ENCODE measurements at regions not wholly inside any gene's neighbourhood (a gene's known extent, or its start where the extent isn't known, plus 50 kb on each side); places are given as distances from the start of the nearest gene placed in this dataset.

GRCh38 chr1:177648731-177649265 lies 321.1 kb downstream of the SEC16B start:
- H3K27me3 ChIP-seq (ENCODE audit: insufficient read depth, low read depth): no peaks in the 10 kb centered on the region
- H3K27ac ChIP-seq: no peak overlapping the region
- H3K4me2 ChIP-seq: no peak overlapping the region
- no peaks in the 10 kb centered on the region for H4K20me1 ChIP-seq (ENCODE audit: insufficient read depth)
- no peak overlapping the region for H2AFZ ChIP-seq (ENCODE audit: low read depth)
- TF ChIP-seq CTCF (conservative IDR thresholded peaks at IDR 0.05; ENCODE audit: low read depth, low read length): no peak
- H3K79me2 ChIP-seq (ENCODE audit: insufficient read depth, low read depth): no peaks in the 10 kb centered on the region
- no peak overlapping the region for H3K9ac ChIP-seq
- no peaks in the 10 kb centered on the region for H3K4me1 ChIP-seq (ENCODE audit: low read depth, poor library complexity, severe bottlenecking)
- no peaks in the 10 kb centered on the region for H3K36me3 ChIP-seq (ENCODE audit: insufficient read depth)
- H3K4me3 ChIP-seq (IDR thresholded peaks at IDR 0.05; ENCODE audit: insufficient read depth, low read depth, low read length): no peak overlapping the region

DNA sequence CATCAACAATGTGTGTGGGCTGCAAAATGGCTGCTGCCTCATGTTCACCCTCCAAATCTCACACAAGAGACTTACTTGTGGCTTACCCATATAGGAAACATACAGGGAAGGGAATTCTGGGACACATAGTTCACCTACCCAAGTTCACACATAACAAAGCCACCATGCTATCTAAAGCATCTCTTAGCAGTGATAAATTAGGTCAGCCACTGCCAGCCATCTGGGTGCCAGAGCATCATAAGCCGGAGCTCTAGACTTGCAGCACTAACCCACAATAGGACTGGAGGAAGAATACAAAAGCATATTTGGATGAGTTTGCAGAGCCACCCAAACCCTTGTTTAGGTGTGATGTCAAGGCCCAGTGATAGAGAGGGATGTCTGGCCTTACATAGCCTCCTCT lies 321.7 kb downstream of the SEC16B start:
- Histone ChIP-seq H3K79me2 (ENCODE audit: insufficient read depth, low read depth) (no peaks in the 10 kb centered on the region), H3K4me2 (no peak overlapping the region), H3K4me3 (IDR thresholded peaks at IDR 0.05; ENCODE audit: insufficient read depth, low read depth, low read length) (no peak overlapping the region), H3K27ac (no peak overlapping the region), H3K36me3 (ENCODE audit: insufficient read depth) (no peaks in the 10 kb centered on the region), H2AFZ (ENCODE audit: low read depth) (no peak overlapping the region), H3K27me3 (ENCODE audit: insufficient read depth, low read depth) (no peaks in the 10 kb centered on the region), H3K9ac (no peak overlapping the region), H4K20me1 (ENCODE audit: insufficient read depth) (no peaks in the 10 kb centered on the region), H3K4me1 (ENCODE audit: low read depth, poor library complexity, severe bottlenecking) (no peaks in the 10 kb centered on the region)
- no peak for TF ChIP-seq CTCF (conservative IDR thresholded peaks at IDR 0.05; ENCODE audit: low read depth, low read length)

DNA sequence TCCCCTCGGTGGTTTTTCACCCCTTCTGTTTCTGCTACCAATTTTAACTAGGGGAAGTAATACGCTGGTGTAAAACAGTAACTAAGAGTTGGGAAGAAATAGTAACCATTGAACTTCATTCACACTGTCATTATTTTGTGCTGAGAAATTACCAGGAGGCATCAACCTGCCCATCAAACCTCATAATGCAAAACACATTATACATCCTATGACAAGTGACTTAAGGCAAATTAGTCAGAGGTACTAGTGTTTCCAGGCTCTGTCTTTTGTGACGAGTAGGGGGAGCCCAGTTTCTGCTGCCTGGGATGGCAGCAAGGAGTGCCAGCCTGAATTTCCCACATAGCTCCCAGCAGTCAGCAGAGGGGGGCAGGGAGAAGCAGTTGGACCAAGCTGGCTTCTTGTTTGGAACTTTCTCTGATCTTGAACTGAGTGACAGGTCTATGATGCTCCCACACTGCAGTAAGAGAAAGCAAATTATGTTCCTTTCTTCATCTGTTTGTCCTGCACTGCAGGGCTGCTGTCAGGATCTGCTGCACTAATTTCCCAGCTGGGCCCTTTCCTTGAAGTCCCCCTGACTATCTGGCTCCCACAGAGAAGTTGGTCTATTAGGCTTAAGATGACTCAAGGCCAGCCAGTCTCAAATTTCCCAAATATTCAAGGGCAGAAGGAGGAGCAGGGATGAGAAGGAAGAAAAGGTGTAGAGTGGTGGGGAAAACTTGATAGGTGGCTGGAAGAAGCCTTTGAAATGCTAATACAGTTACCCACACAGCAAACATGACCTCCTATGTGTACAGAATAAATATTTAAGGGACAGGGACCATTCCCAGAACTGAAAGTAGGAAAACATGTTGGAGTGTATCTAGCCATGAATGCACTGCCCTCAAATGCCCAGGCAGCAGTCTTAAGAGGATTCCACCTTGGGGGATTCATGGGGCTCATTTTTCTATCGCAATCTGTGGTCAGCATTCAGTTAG lies 322.8 kb downstream of the SEC16B start:
- no peaks in the 10 kb centered on the region for H4K20me1 ChIP-seq (ENCODE audit: insufficient read depth)
- H3K4me2 ChIP-seq: no peak overlapping the region
- no peak overlapping the region for H3K4me3 ChIP-seq (IDR thresholded peaks at IDR 0.05; ENCODE audit: insufficient read depth, low read depth, low read length)
- no peaks in the 10 kb centered on the region for H3K27me3 ChIP-seq (ENCODE audit: insufficient read depth, low read depth)
- no peak for TF ChIP-seq CTCF (conservative IDR thresholded peaks at IDR 0.05; ENCODE audit: low read depth, low read length)
- no peak overlapping the region for H3K27ac ChIP-seq
- H3K79me2 ChIP-seq (ENCODE audit: insufficient read depth, low read depth): no peaks in the 10 kb centered on the region
- H2AFZ ChIP-seq (ENCODE audit: low read depth): no peak overlapping the region
- H3K36me3 ChIP-seq (ENCODE audit: insufficient read depth): no peaks in the 10 kb centered on the region
- H3K9ac ChIP-seq: no peak overlapping the region
- no peaks in the 10 kb centered on the region for H3K4me1 ChIP-seq (ENCODE audit: low read depth, poor library complexity, severe bottlenecking)

- H2AFZ ChIP-seq (ENCODE audit: low read depth): no peak overlapping the region
- no peak overlapping the region for H3K27ac ChIP-seq
- H4K20me1 ChIP-seq (ENCODE audit: insufficient read depth): no peaks in the 10 kb centered on the region
- no peak overlapping the region for H3K4me3 ChIP-seq (IDR thresholded peaks at IDR 0.05; ENCODE audit: insufficient read depth, low read depth, low read length)
- TF ChIP-seq CTCF (conservative IDR thresholded peaks at IDR 0.05; ENCODE audit: low read depth, low read length): no peak
- no peak overlapping the region for H3K4me2 ChIP-seq
- H3K4me1 ChIP-seq (ENCODE audit: low read depth, poor library complexity, severe bottlenecking): no peaks in the 10 kb centered on the region
- no peak overlapping the region for H3K9ac ChIP-seq
- no peaks in the 10 kb centered on the region for H3K79me2 ChIP-seq (ENCODE audit: insufficient read depth, low read depth)
- no peaks in the 10 kb centered on the region for H3K27me3 ChIP-seq (ENCODE audit: insufficient read depth, low read depth)
- no peaks in the 10 kb centered on the region for H3K36me3 ChIP-seq (ENCODE audit: insufficient read depth)
Measured at GRCh38 chr1:177645491-177646190, 324.2 kb downstream of the SEC16B start.
